GM12891 (cell line): ENCODE measurements at regions not wholly inside any gene's neighbourhood (a gene's known extent, or its start where the extent isn't known, plus 50 kb on each side); places are given as distances from the start of the nearest gene placed in this dataset.

Experiments used
- POLR2A ChIP-seq: IDR thresholded peaks from 2 replicates; pipeline ENCODE4 v1.6.1; 2011; ENCODE audit warnings: low read depth, low read length, control low read depth
- TAF1 ChIP-seq: IDR thresholded peaks from 2 replicates; pipeline ENCODE4 v1.6.1; 2011; ENCODE audit warnings: low read depth, low read length, control low read depth

GRCh38 chr2:16612490-16612889, 53.1 kb downstream of the CYRIA start:
- TF ChIP-seq TAF1 (no peak), POLR2A (no peak)
